Memory B cell (primary cell): ENCODE measurements at regions not wholly inside any gene's neighbourhood (a gene's known extent, or its start where the extent isn't known, plus 50 kb on each side); places are given as distances from the start of the nearest gene placed in this dataset.

Experiments used
- ATAC-seq: fragments of 150-1000 bp; cut with Tn5 transposase; 2 replicates; pipeline ENCODE4 v1.10.0; 2021; ENCODE audit warnings: low read depth, mild to moderate bottlenecking, moderate library complexity
- DNase-seq, 2 donors: peaks; one replicate each; pipeline ENCODE4 v3.0.0; 2022; ENCODE audit warnings: low spot score in 2 of 2
- H3K27ac Mint-ChIP-seq: one replicate; pipeline ENCODE4 v1.8.0; 2022; ENCODE audit warnings: mild to moderate bottlenecking, moderate library complexity, mixed read lengths
- H3K27me3 Mint-ChIP-seq: one replicate; pipeline ENCODE4 v1.8.0; 2022; ENCODE audit warnings: mixed read lengths
- H3K36me3 Mint-ChIP-seq: one replicate; pipeline ENCODE4 v1.8.0; 2022; ENCODE audit warnings: mild to moderate bottlenecking, mixed read lengths
- H3K4me1 Mint-ChIP-seq: one replicate; pipeline ENCODE4 v1.8.0; 2022; ENCODE audit warnings: mixed read lengths
- H3K4me3 Mint-ChIP-seq: one replicate; pipeline ENCODE4 v1.8.0; 2022; ENCODE audit warnings: mild to moderate bottlenecking, moderate library complexity, mixed read lengths
- H3K9me3 Mint-ChIP-seq: one replicate; pipeline ENCODE4 v1.8.0; 2022; ENCODE audit warnings: mixed read lengths

GRCh38 chr4:129232589-129233337, 136.8 kb downstream of the C4orf33 start:
- Mint-ChIP-seq H3K4me1 (peaks cover 2% of the 10 kb centered on the region), H3K36me3 (no peaks in the 10 kb centered on the region), H3K4me3 (no peak overlapping the region), H3K9me3 (peaks cover 3% of the 10 kb centered on the region), H3K27me3 (peaks cover 7% of the 10 kb centered on the region), H3K27ac (no peak overlapping the region)
- ATAC-seq, result no peak
- no peak for DNase-seq

DNA sequence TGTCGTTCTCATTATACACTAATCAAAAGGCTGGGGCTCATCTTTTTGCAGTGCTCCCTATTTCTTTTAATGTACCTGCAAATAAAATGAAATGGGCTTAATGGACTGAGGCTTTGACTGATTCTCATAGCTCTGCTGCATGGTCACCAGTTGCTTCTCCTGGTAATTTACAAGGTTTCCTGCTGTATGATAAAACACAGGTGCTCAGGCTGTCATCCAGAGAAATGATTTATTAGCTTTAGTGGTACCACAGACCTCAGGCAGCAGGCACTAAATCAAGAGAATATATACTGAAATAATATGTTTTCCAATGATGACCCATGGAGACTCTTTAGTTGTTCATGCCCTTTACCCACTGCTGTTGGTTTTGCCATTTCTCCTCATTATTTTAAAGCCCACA, 137.7 kb downstream of the C4orf33 start:
- Mint-ChIP-seq H3K27ac (no peak overlapping the region), H3K27me3 (peaks cover 7% of the 10 kb centered on the region), H3K4me1 (peaks cover 2% of the 10 kb centered on the region), H3K9me3 (peaks cover 3% of the 10 kb centered on the region), H3K36me3 (no peaks in the 10 kb centered on the region), H3K4me3 (no peak overlapping the region)
- DNase-seq (no peak), ATAC-seq (no peak)

DNA sequence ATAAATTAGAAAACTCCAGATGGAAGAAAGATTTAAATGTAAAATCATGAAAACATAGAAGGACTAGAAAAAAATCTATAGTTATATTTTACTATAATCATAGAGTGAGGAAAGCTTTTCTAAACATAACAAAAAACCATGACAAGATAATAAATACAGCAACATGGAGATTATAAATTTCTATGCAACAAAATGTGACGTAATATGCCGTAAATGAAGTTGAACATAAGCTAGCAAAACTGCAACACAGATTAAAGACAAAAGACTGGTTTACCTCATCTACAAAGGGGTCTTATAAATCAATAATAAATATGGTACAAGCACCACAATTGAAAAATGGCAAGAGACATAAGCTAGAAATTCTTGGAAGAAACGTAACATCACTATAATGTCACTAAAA, 140.4 kb downstream of the C4orf33 start:
- DNase-seq (no peak), ATAC-seq (no peak)
- Mint-ChIP-seq H3K9me3 (peaks cover 3% of the 10 kb centered on the region), H3K4me1 (peaks cover 5% of the 10 kb centered on the region), H3K27me3 (peaks cover 10% of the 10 kb centered on the region), H3K4me3 (no peak overlapping the region), H3K27ac (no peak overlapping the region), H3K36me3 (no peaks in the 10 kb centered on the region)

- DNase-seq (no peak), ATAC-seq (no peak)
- Mint-ChIP-seq H3K4me1 (peaks cover 3% of the 10 kb centered on the region), H3K36me3 (no peaks in the 10 kb centered on the region), H3K4me3 (no peak overlapping the region), H3K9me3 (peaks cover 3% of the 10 kb centered on the region), H3K27me3 (peaks cover 5% of the 10 kb centered on the region), H3K27ac (no peak overlapping the region)
Observed at GRCh38 chr4:129239088-129239487, 143.1 kb downstream of the C4orf33 start.

- ATAC-seq (no peak), DNase-seq (no peak)
- peaks cover 5% of the 10 kb centered on the region for H3K27me3 Mint-ChIP-seq
- H3K36me3 Mint-ChIP-seq, result no peaks in the 10 kb centered on the region
- no peak overlapping the region for H3K27ac Mint-ChIP-seq
- peaks cover 1% of the 10 kb centered on the region for H3K9me3 Mint-ChIP-seq
- H3K4me3 Mint-ChIP-seq, result no peak overlapping the region
- peaks cover 3% of the 10 kb centered on the region for H3K4me1 Mint-ChIP-seq
Observed at GRCh38 chr4:129240816-129241215, 144.9 kb downstream of the C4orf33 start.

GRCh38 chr4:129246145-129246544, 150.2 kb downstream of the C4orf33 start:
- no peak for DNase-seq
- H3K4me3 Mint-ChIP-seq, result no peak overlapping the region
- no peak overlapping the region for H3K27ac Mint-ChIP-seq
- peaks cover 2% of the 10 kb centered on the region for H3K27me3 Mint-ChIP-seq
- no peaks in the 10 kb centered on the region for H3K36me3 Mint-ChIP-seq
- ATAC-seq, result no peak
- no peaks in the 10 kb centered on the region for H3K9me3 Mint-ChIP-seq
- no peaks in the 10 kb centered on the region for H3K4me1 Mint-ChIP-seq

DNA sequence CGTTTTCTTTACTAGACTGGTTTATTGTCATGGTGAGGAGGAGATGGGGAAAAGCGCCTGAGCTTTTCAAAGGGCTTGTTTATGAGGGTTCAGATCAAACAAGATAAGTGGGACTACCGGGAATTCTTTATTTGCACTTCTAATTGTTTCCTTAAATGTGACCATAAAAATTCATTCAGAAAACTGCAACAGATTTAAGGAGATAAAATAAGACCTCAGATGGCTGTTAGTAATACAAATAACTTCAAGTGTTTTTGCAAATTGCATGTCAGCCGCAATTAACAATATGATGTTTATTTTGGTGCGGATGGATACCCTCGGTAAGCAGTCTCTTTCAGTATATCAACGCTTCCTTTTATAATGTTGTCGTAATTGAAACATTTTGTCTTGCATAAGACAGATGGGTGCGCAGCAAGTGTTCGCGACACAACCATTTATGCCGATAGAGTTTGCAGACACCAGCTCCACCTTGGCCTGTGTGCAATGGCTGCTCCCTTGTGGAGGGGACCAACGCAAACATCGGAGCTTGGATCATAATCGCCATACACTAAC, 151.0 kb downstream of the C4orf33 start:
- H3K27me3 Mint-ChIP-seq, result peaks cover 2% of the 10 kb centered on the region
- ATAC-seq (no peak), DNase-seq (no peak)
- H3K27ac Mint-ChIP-seq, result no peak overlapping the region
- no peaks in the 10 kb centered on the region for H3K4me1 Mint-ChIP-seq
- no peaks in the 10 kb centered on the region for H3K9me3 Mint-ChIP-seq
- H3K36me3 Mint-ChIP-seq, result no peaks in the 10 kb centered on the region
- no peak overlapping the region for H3K4me3 Mint-ChIP-seq

DNA sequence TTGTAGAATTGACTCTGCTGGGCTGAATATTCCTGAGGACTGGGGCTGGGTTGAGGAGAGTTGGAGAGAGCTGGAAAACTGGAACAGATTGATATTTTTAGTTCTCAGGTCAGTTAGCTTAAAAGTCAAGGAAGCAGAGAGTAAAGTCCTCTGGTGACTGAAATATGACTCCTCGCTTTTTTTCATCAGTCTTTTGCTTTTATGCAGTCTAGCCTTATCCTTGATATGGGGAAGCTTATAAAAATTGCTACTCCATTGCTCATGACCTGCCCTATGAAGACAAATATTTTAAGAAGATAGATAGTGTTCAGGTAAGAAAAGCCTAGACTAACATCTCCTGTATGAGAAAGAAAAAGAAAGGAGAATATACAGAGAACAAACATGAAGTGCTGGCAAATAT, 152.7 kb downstream of the C4orf33 start:
- no peaks in the 10 kb centered on the region for H3K36me3 Mint-ChIP-seq
- H3K27ac Mint-ChIP-seq, result no peak overlapping the region
- H3K9me3 Mint-ChIP-seq, result no peaks in the 10 kb centered on the region
- no peak overlapping the region for H3K4me3 Mint-ChIP-seq
- no peaks in the 10 kb centered on the region for H3K4me1 Mint-ChIP-seq
- ATAC-seq, result no peak
- DNase-seq, result no peak
- H3K27me3 Mint-ChIP-seq, result peaks cover 2% of the 10 kb centered on the region

GRCh38 chr4:129254126-129254525, 158.2 kb downstream of the C4orf33 start:
- peaks cover 2% of the 10 kb centered on the region for H3K9me3 Mint-ChIP-seq
- DNase-seq, result no peak
- no peak overlapping the region for H3K4me3 Mint-ChIP-seq
- ATAC-seq, result no peak
- no peaks in the 10 kb centered on the region for H3K36me3 Mint-ChIP-seq
- no peak overlapping the region for H3K27ac Mint-ChIP-seq
- H3K27me3 Mint-ChIP-seq, result peaks cover 6% of the 10 kb centered on the region
- no peaks in the 10 kb centered on the region for H3K4me1 Mint-ChIP-seq

GRCh38 chr4:129254526-129254925, 158.6 kb downstream of the C4orf33 start:
- no peak for ATAC-seq
- no peak overlapping the region for H3K4me3 Mint-ChIP-seq
- H3K27ac Mint-ChIP-seq, result no peak overlapping the region
- no peaks in the 10 kb centered on the region for H3K36me3 Mint-ChIP-seq
- DNase-seq, result no peak
- H3K9me3 Mint-ChIP-seq, result peaks cover 2% of the 10 kb centered on the region
- H3K27me3 Mint-ChIP-seq, result peaks cover 6% of the 10 kb centered on the region
- no peaks in the 10 kb centered on the region for H3K4me1 Mint-ChIP-seq

- Mint-ChIP-seq H3K36me3 (no peaks in the 10 kb centered on the region), H3K27ac (no peak overlapping the region), H3K4me1 (peaks cover 6% of the 10 kb centered on the region), H3K9me3 (no peaks in the 10 kb centered on the region), H3K4me3 (no peak overlapping the region), H3K27me3 (peaks cover 2% of the 10 kb centered on the region)
- DNase-seq, result no peak
- no peak for ATAC-seq
Observed at GRCh38 chr4:129261584-129261983, 165.6 kb downstream of the C4orf33 start.

- Mint-ChIP-seq H3K27me3 (no peaks in the 10 kb centered on the region), H3K4me1 (peaks cover 6% of the 10 kb centered on the region), H3K27ac (peak overlapping the region; percentile 6), H3K36me3 (no peaks in the 10 kb centered on the region), H3K9me3 (no peaks in the 10 kb centered on the region), H3K4me3 (no peak overlapping the region)
- ATAC-seq (peak; percentile 32), DNase-seq (no peak)
Observed at GRCh38 chr4:129264008-129264657, 168.2 kb downstream of the C4orf33 start.

DNA sequence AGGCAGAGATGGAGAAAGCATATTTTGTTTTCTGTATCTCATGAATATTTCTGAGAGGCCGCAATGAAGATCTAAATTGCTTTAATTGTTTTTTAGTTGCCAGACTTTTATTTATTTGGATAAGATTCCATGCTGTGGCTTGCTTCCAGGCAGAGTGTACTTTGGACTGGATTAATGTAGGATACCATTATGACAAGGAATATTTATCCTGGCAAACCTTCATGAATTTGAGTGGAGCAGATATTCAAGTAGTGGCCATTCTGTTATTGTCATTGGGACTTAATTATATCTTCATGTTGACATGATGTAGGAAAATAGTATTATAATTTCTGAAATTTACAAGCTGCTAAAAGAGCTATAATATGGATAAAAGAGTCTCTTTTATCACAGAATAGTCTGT, 182.9 kb downstream of the C4orf33 start:
- Mint-ChIP-seq H3K27me3 (peaks cover 1% of the 10 kb centered on the region), H3K4me1 (no peaks in the 10 kb centered on the region), H3K36me3 (no peaks in the 10 kb centered on the region), H3K4me3 (no peak overlapping the region), H3K9me3 (no peaks in the 10 kb centered on the region), H3K27ac (no peak overlapping the region)
- DNase-seq (no peak), ATAC-seq (no peak)

DNA sequence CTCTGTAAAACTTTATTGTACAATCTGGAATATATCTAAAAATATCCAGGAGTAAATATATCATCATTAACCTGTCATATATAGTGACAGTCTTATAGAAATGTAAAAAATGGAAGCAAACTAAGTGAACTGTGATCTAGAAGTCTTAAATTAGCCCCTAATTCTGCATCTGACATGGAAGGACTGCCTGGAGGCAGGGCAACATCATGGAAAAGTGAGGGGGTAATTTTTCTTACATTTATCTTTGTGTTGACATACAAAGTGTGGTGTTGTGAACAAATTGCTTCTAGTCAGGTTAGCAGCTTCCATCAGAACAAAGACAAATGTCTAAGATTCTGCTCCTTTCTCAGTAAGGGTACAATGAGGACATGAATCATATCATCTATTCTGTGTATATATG, 186.3 kb downstream of the C4orf33 start:
- Mint-ChIP-seq H3K27ac (no peak overlapping the region), H3K27me3 (peaks cover 1% of the 10 kb centered on the region), H3K36me3 (no peaks in the 10 kb centered on the region), H3K9me3 (no peaks in the 10 kb centered on the region), H3K4me3 (no peak overlapping the region), H3K4me1 (no peaks in the 10 kb centered on the region)
- ATAC-seq (no peak), DNase-seq (no peak)
